ENCODE measurements at regions not wholly inside any gene's neighbourhood (a gene's known extent, or its start where the extent isn't known, plus 50 kb on each side); places are given as distances from the start of the nearest gene placed in this dataset.
"Not testable (repeated sequence)": the region's sequence is repeated elsewhere in the genome, so short reads cannot be mapped to it uniquely, and the experiment has no call there.

GRCh38 chr11:37963440-37963839 is 1365.4 kb upstream of the RAG2 start:
- DNase-seq (ENCODE audit: low read depth in 4 of 4, low spot score in 3 of 4) = no peak

DNA sequence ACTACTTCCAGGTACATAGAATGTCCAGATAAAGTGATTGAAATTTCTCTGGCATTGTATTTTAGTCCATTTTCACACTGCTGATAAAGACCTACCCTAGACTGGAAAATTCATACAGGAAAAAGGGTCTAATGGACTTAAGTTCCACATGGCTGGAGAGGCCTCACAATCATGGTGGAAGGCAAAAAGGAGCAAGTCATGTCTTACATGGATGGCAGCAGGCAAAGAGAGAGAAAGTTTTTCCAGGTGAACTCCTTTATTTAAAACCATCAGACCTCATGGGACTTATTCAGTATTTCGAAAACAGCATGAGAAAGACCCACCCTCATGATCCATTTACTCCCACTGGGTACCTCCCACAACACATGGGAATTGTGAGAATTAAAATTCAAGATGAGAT is 1359.7 kb upstream of the RAG2 start:
- no peak for DNase-seq (ENCODE audit: low read depth in 4 of 4, low spot score in 3 of 4)

DNA sequence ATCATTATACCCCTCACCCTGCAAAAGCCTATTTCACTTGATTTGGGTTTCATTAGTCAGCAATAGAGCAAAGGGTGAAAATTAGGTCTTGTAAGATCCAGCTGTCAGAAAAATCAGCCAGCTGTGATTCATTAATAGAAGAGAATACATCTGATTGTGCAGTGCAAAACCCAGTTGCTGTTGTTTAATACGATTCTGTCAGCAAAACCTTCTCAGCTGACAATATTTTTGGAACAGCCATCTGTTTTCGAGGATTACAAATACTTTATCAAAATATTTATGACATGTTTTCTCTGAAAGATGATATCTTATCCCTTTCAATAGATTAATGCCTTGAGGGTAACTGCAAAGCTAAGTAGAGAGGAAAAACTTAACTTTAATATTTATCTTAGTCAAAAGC is 1354.0 kb upstream of the RAG2 start:
- no peak for DNase-seq (ENCODE audit: low read depth in 4 of 4, low spot score in 3 of 4)

- no peak for DNase-seq (ENCODE audit: low read depth in 4 of 4, low spot score in 3 of 4)
These were observed 1350.2 kb upstream of the RAG2 start for GRCh38 chr11:37948258-37948657.

GRCh38 chr11:37947821-37948220 is 1349.8 kb upstream of the RAG2 start:
- no peak for DNase-seq (ENCODE audit: low read depth in 4 of 4, low spot score in 3 of 4)

GRCh38 chr11:37946155-37946766 is 1348.2 kb upstream of the RAG2 start:
- peak in 2 of 4 donors; percentile 3 to 7 for DNase-seq (ENCODE audit: low read depth in 4 of 4, low spot score in 3 of 4)

DNA sequence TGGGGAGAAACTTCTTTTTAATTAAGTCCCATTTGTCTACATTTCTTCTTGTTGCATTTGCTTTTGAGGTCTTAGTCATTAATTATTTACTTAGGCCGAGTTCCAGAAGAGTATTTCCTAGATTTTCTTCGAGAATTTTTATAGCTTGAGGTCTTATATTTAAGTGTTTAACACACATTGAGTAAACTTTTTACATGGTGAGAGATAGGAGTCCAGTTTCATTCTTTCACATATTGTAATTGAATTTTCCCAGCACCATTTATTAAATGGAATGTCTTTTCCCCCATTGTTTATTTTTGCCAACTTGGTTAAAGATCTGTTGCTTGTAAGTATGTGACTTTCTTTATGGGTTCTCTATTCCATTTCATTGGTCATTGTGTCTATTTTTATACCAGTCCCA is 1344.0 kb upstream of the RAG2 start:
- no peak for DNase-seq (ENCODE audit: low read depth in 4 of 4, low spot score in 3 of 4)

- no peak for DNase-seq (ENCODE audit: low read depth in 4 of 4, low spot score in 3 of 4)
These were observed 1331.1 kb upstream of the RAG2 start for GRCh38 chr11:37929100-37929653.

DNA sequence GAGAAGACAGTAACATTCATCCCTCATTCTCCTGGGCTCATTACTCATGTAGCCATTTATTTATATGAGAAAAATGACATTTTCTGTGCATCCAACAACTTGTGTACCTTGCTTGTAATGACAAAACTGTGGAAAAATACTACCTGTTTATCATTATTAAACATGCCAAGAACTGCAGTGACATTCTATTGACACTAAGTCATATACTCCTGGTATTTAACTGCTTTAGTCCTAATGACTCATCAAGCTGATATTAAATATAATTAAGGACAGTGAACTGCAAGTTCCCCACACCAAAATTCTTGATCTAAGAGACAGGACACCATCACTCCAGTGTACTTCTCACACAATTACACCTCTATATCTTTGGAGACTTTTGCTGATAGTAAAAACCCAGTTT is 1328.7 kb upstream of the RAG2 start:
- DNase-seq (ENCODE audit: low read depth in 4 of 4, low spot score in 3 of 4) = no peak

DNA sequence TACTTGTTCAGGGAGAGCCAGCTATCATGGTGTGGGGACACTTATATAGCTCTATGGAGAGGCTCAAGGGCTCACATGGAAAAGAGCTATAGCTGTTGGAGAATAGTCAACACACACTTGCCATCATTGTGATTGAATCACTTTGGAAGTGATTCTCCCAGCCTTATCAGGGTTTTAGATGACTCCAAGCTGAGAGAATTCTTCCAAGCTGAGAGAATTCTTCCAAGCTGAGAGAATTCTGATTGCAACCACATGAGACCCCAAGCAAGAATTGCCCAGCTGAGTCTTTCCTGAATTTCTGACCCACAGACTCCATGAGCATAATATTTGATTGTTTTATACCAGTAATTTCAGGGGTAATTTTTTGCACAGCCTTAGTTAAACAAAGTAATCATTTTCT is 1318.3 kb upstream of the RAG2 start:
- no peak for DNase-seq (ENCODE audit: low read depth in 4 of 4, low spot score in 3 of 4)

DNA sequence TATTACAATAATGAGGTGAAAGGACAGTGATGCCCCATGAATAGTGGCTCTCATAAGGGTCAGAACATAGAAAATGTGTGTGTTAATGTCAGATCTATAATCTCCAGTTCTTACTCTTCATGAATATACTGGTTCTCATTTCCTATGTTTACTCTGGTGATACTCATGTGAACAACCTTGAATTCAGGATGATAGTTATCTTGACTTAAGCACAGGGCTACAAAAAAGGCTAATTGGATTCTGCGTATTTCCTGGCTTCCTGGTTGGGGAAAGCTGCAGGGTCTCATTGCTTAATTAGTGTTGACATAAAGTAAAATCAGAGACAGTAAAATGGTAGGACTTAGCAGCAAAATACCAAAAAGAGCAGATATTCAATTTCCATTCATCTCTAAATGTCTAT is 1316.8 kb upstream of the RAG2 start:
- no peak for DNase-seq (ENCODE audit: low read depth in 4 of 4, low spot score in 3 of 4)

DNA sequence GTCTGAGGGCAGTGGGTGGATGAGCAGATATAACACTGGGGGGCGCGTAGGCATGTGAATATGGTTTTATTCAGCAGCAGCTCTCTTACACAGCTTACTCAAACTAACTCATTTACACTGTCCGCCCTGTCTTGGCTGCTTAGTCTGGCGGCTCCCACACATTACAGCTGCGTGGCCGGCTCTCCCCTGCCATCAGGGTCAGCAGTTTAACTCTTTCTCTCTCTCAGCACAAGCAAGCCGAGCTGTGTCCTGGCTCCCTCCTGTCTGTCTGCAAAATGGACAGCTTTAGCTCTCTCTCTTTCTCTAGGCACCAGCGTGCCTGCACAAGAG is 1310.1 kb upstream of the RAG2 start:
- no peak for DNase-seq (ENCODE audit: low read depth in 4 of 4, low spot score in 3 of 4)

- DNase-seq (ENCODE audit: low read depth in 4 of 4, low spot score in 3 of 4) = no peak
These were observed 1309.6 kb upstream of the RAG2 start for GRCh38 chr11:37907436-37908218.

- DNase-seq (ENCODE audit: low read depth in 4 of 4, low spot score in 3 of 4) = no peak
These were observed 1307.8 kb upstream of the RAG2 start for GRCh38 chr11:37905707-37906417.

GRCh38 chr11:37896016-37896415 is 1298.0 kb upstream of the RAG2 start:
- DNase-seq (ENCODE audit: low read depth in 4 of 4, low spot score in 3 of 4) = no peak

GRCh38 chr11:37881741-37882140 is 1283.7 kb upstream of the RAG2 start:
- DNase-seq (ENCODE audit: low read depth in 4 of 4, low spot score in 3 of 4) = no peak

GRCh38 chr11:37861671-37862070 is 1263.6 kb upstream of the RAG2 start:
- no peak for DNase-seq (ENCODE audit: low read depth in 4 of 4, low spot score in 3 of 4)

- DNase-seq (ENCODE audit: low read depth in 4 of 4, low spot score in 3 of 4) = not testable (repeated sequence)
These were observed 1260.9 kb upstream of the RAG2 start for GRCh38 chr11:37858806-37859537.

GRCh38 chr11:37858398-37858797 is 1260.4 kb upstream of the RAG2 start:
- DNase-seq (ENCODE audit: low read depth in 4 of 4, low spot score in 3 of 4) = no peak

DNA sequence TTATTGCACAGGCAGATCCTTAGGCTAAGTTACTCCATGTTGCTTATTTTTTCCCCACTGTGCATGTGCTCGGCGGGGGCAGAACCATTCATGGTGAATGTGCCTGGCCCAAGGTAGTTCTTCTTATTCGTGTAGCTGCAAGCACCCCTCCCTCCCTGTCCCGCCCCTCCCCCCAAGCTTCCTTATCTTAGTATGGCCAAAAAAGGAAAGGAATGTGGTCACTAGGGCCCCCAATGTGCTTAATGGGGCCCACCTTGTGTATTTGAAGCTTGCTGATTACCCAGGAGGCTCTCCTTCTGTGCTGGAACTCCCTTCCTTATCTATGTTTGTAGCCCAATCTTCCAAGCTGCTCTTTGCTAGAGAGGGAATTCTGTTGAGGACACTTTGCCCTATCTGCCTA is 1259.7 kb upstream of the RAG2 start:
- DNase-seq (ENCODE audit: low read depth in 4 of 4, low spot score in 3 of 4) = no peak

DNA sequence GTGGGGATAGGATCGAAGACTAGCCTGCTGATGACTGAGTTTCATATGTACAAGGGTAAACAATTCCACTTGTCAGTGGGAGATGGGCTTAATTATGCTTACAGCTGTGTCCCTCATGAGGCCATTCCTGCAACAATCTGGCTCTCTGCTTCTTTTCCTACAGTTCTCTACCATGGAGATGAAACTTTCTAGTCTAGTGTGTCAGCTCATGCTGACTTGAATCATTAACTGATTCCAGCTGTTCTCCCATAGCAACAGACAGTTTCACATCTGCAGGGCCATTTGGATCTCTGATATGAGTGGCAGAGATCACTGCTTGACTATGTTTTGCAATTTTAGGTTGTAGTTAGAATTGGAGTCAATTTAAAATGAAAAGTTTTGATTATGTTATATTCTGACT is 1251.7 kb upstream of the RAG2 start:
- no peak for DNase-seq (ENCODE audit: low read depth in 4 of 4, low spot score in 3 of 4)

All from left renal pelvis (tissue), 4 donors.